ENCODE measurements at regions not wholly inside any gene's neighbourhood (a gene's known extent, or its start where the extent isn't known, plus 50 kb on each side); places are given as distances from the start of the nearest gene placed in this dataset.
"Not testable (repeated sequence)": the region's sequence is repeated elsewhere in the genome, so short reads cannot be mapped to it uniquely, and the experiment has no call there.

DNA sequence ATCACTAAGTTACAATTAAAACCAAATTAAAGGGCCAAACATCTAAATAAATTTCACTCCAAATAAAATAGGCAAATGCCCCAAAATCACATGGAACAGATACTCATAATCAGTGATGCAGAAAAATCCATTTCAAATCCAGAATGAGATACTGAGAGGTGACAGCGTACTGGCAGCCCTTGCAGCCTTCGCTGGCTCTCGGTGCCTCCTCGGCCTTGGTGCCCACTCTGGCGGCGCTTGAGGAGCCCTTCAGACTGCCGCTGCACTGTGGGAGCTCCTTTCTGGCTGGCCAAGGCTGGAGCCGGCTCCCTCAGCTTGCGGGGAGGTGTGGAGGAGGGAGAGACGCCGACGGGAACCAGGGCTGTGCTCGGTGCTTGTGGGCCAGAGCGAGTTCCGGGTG, 761.2 kb upstream of the AMELY start:
- no peak overlapping the region for H3K27ac Mint-ChIP-seq
- H3K36me3 Mint-ChIP-seq: no peaks in the 10 kb centered on the region
- H3K4me3 Mint-ChIP-seq: no peak overlapping the region
- no peaks in the 10 kb centered on the region for H3K4me1 Mint-ChIP-seq
- DNase-seq (ENCODE audit: low spot score in 2 of 2) (no peak), ATAC-seq (no peak)
- no peaks in the 10 kb centered on the region for H3K9me3 Mint-ChIP-seq

DNA sequence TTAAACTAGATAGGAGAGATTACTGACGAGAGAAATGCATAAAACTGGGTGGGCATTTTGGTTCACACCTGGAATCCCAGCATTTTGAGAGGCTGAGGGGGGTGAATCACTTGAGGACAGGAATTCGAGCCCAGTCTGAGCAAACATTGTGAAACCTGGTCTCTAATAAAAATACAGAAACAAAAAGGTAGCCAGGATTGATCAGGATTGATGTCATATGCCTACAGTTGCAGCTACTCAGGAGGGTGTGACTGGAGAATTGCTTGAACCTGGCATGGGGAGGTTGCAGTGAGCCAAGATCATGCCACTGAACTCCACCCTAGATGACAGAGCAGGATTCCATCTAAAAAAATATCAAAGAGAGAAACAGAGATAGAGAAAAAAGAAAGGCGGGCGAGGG, 751.7 kb upstream of the AMELY start:
- DNase-seq (ENCODE audit: low spot score in 2 of 2) (no peak), ATAC-seq (no peak)
- Mint-ChIP-seq H3K27ac (no peak overlapping the region), H3K36me3 (no peaks in the 10 kb centered on the region), H3K9me3 (no peaks in the 10 kb centered on the region), H3K4me3 (no peak overlapping the region), H3K4me1 (no peaks in the 10 kb centered on the region)

- Mint-ChIP-seq H3K9me3 (no peaks in the 10 kb centered on the region), H3K36me3 (no peaks in the 10 kb centered on the region), H3K4me1 (no peaks in the 10 kb centered on the region), H3K4me3 (no peak overlapping the region), H3K27ac (no peak overlapping the region)
- ATAC-seq (no peak), DNase-seq (ENCODE audit: low spot score in 2 of 2) (no peak)
Measured at GRCh38 chrY:7659047-7659446, 747.5 kb upstream of the AMELY start.

GRCh38 chrY:7656596-7656995, 745.0 kb upstream of the AMELY start:
- ATAC-seq (no peak), DNase-seq (ENCODE audit: low spot score in 2 of 2) (no peak)
- Mint-ChIP-seq H3K9me3 (no peaks in the 10 kb centered on the region), H3K27ac (no peak overlapping the region), H3K4me1 (no peaks in the 10 kb centered on the region), H3K4me3 (no peak overlapping the region), H3K36me3 (no peaks in the 10 kb centered on the region)

DNA sequence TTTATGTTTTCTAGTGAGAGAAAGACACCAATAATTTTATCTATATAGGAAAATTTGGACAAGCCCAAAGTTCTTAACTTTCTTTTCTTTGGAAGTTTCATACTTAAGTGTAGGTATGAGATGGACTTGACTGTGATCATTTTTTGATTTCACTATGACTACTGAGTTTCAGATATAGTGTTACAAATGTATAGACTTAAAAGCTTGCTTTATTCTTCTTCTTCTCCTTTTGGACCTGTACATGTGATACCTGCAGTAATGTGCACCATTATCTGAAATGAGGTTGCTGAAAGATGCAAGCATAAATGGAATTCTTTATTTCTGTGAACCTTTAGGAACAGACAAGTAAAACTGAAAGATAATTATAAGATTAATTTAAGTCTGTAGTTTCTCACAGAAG, 743.4 kb upstream of the AMELY start:
- ATAC-seq (no peak), DNase-seq (ENCODE audit: low spot score in 2 of 2) (no peak)
- Mint-ChIP-seq H3K4me3 (no peak overlapping the region), H3K9me3 (no peaks in the 10 kb centered on the region), H3K4me1 (no peaks in the 10 kb centered on the region), H3K27ac (no peak overlapping the region), H3K36me3 (no peaks in the 10 kb centered on the region)

DNA sequence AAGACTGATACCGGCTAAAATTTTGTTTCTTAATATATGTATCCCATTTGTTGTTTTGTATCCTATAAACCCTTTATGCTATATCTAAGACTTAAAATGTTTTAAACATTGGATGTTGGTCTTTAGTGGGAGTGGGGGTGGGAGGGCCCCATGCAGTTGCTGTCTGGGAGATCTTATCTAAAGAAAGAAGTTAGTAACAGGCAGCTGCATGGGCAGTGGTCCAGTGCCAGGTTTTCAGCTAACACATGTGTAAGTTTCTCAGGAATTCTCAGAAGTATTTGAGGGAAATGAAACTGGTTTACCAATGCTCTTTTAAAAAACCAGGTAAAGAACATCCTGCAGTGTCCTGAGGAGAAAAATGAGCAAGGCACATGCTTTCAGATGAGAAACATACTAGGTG, 738.3 kb upstream of the AMELY start:
- not testable (repeated sequence) for H3K4me3 Mint-ChIP-seq; H3K9me3 Mint-ChIP-seq; H3K4me1 Mint-ChIP-seq; H3K36me3 Mint-ChIP-seq; ATAC-seq; DNase-seq (ENCODE audit: low spot score in 2 of 2); H3K27ac Mint-ChIP-seq
